SK-N-SH (cell line): ENCODE measurements at regions not wholly inside any gene's neighbourhood (a gene's known extent, or its start where the extent isn't known, plus 50 kb on each side); places are given as distances from the start of the nearest gene placed in this dataset.

Experiments
- CTCF ChIA-PET: fragments of 300-600, 350-600 bp; formaldehyde crosslinking; extraction: SDS; loops from one replicate; lab custom pipeline; 2021; lab: Yijun Ruan, JAX
- POLR2A ChIA-PET: fragments of 350-600 bp; sonication (Branson Sonifier 250); formaldehyde crosslinking; extraction: SDS; loops from one replicate; lab custom pipeline; 2020; ENCODE audit warnings: antibody characterized with exemption, inconsistent platforms; lab: Yijun Ruan, JAX
- DNase-seq: peaks from one replicate; pipeline ENCODE4 v3.0.0; 2012
- H2AFZ ChIP-seq: fragments of 200-600 bp; sonication (generic); 2 replicates; pipeline ENCODE4 v1.8.1; 2016; ENCODE audit warnings: antibody characterized with exemption, mild to moderate bottlenecking, low read depth
- H3F3A ChIP-seq: fragments of 200-600 bp; sonication (generic); replicated peaks from 2 replicates; pipeline ENCODE3; 2016; ENCODE audit warnings: antibody characterized with exemption, mild to moderate bottlenecking; ENCODE audit not compliant: insufficient read depth
- H3K27ac ChIP-seq, 2 experiments: fragments of 200-500 bp in 1 of 2; fragments of 200-600 bp in 1 of 2; sonication (Bioruptor generic) in 1 of 2; sonication (generic), shearing (Covaris generic) in 1 of 2; 2 replicates each; pipeline versions ENCODE4 v1.5.1 to v1.6.1; 2014 to 2016; ENCODE audit warnings: low read depth in 2 of 2, inconsistent platforms in 1 of 2, low read length in 1 of 2, mild to moderate bottlenecking in 1 of 2, mixed read lengths in 1 of 2
- H3K27me3 ChIP-seq: fragments of 200-600 bp; sonication (generic), shearing (Covaris generic); 2 replicates; pipeline ENCODE4 v1.6.1; 2016; ENCODE audit warnings: mixed run types; ENCODE audit not compliant: insufficient read depth
- H3K36me3 ChIP-seq, 2 experiments: fragments of 200-500 bp in 1 of 2; fragments of 200-600 bp in 1 of 2; sonication (Bioruptor generic) in 1 of 2; sonication (generic) in 1 of 2; replicated peaks in 1 of 2; 2 replicates each; pipeline versions ENCODE3 to v1.5.1; 2014 to 2016; ENCODE audit warnings: low read length in 1 of 2, mild to moderate bottlenecking in 1 of 2; ENCODE audit not compliant: insufficient read depth in 2 of 2, control insufficient read depth in 1 of 2
- H3K4me1 ChIP-seq, 2 experiments: fragments of 200-500 bp in 1 of 2; fragments of 200-600 bp in 1 of 2; sonication (Bioruptor generic) in 1 of 2; sonication (generic), shearing (Covaris generic) in 1 of 2; 2 replicates each; pipeline versions ENCODE4 v1.5.1 to v1.6.1; 2014 to 2016; ENCODE audit warnings: low read depth in 1 of 2, low read length in 1 of 2, mixed run types in 1 of 2; ENCODE audit not compliant: insufficient read depth in 2 of 2, control insufficient read depth in 1 of 2
- H3K4me2 ChIP-seq: fragments of 200-600 bp; sonication (generic), shearing (Covaris generic); 2 replicates; pipeline ENCODE4 v1.6.1; 2017; ENCODE audit warnings: mixed run types
- H3K4me3 ChIP-seq, 2 experiments: fragments of 200-500 bp in 1 of 2; fragments of 200-600 bp in 1 of 2; sonication (Bioruptor generic) in 1 of 2; sonication (generic), shearing (Covaris generic) in 1 of 2; 2 replicates each; pipeline versions ENCODE4 v1.5.1 to v1.8.1; 2014 to 2016; ENCODE audit warnings: low read depth in 2 of 2, inconsistent platforms in 1 of 2, low read length in 1 of 2, mild to moderate bottlenecking in 1 of 2, mixed read lengths in 1 of 2, moderate library complexity in 1 of 2
- H3K79me2 ChIP-seq: fragments of 200-600 bp; sonication (generic); 2 replicates; pipeline ENCODE4 v1.8.1; 2017; ENCODE audit warnings: mild to moderate bottlenecking; ENCODE audit not compliant: insufficient read depth
- H3K9ac ChIP-seq: fragments of 200-600 bp; sonication (generic); 2 replicates; pipeline ENCODE4 v1.6.1; 2017; ENCODE audit warnings: mixed run types
- H3K9me2 ChIP-seq: fragments of 200-600 bp; sonication (generic); 2 replicates; pipeline ENCODE4 v1.6.1; 2017; ENCODE audit warnings: mixed run types
- H3K9me3 ChIP-seq: fragments of 200-600 bp; sonication (generic); 2 replicates; pipeline ENCODE4 v1.6.1; 2017; ENCODE audit warnings: mixed run types, mild to moderate bottlenecking, moderate library complexity
- H4K20me1 ChIP-seq: fragments of 200-600 bp; sonication (generic); 2 replicates; pipeline ENCODE4 v1.6.1; 2017; ENCODE audit warnings: mild to moderate bottlenecking, mixed run types; ENCODE audit not compliant: insufficient read depth
- CTCF ChIP-seq: fragments of 200-600 bp; sonication (generic); IDR thresholded peaks from 2 replicates; pipeline ENCODE4 v1.6.1; 2017; ENCODE audit warnings: antibody characterized with exemption, mild to moderate bottlenecking, moderate library complexity
- ELF1 ChIP-seq: IDR thresholded peaks from 2 replicates; pipeline ENCODE4 v1.4.0; 2012
- EP300 ChIP-seq, 2 experiments: IDR thresholded peaks; 2 replicates each; pipeline versions ENCODE4 v1.4.0 to v1.6.1; 2012; ENCODE audit warnings: borderline replicate concordance in 1 of 2, low read depth in 1 of 2, low read length in 1 of 2
- FOXJ3 ChIP-seq: sonication (generic); formaldehyde crosslinking; IDR thresholded peaks from 2 replicates; pipeline ENCODE4 v1.5.1; 2020; ENCODE audit warnings: mild to moderate bottlenecking, missing genetic modification reagents
- GATA2 ChIP-seq: sonication (generic); formaldehyde crosslinking; IDR thresholded peaks from 2 replicates; pipeline ENCODE4 v1.5.0; 2020; ENCODE audit warnings: mild to moderate bottlenecking, missing genetic modification reagents
- IRF3 ChIP-seq: fragments of 150-350 bp; IDR thresholded peaks from 2 replicates; pipeline ENCODE4 v1.6.1; 2016; ENCODE audit warnings: mild to moderate bottlenecking, low read depth, low read length
- JUND ChIP-seq: IDR thresholded peaks from 2 replicates; pipeline ENCODE4 v1.4.0; 2012
- MAX ChIP-seq: IDR thresholded peaks from 2 replicates; pipeline ENCODE4 v1.4.0; 2012; ENCODE audit warnings: low read depth
- MEF2A ChIP-seq: IDR thresholded peaks from 2 replicates; pipeline ENCODE4 v1.4.0; 2012; ENCODE audit warnings: low read depth, borderline replicate concordance
- MXI1 ChIP-seq: IDR thresholded peaks from 2 replicates; pipeline ENCODE4 v1.6.1; 2012; ENCODE audit warnings: mild to moderate bottlenecking, low read depth, low read length, improper control_type of control experiment
- NFIC ChIP-seq: IDR thresholded peaks from 2 replicates; pipeline ENCODE4 v1.4.0; 2012; ENCODE audit warnings: borderline replicate concordance
- POLR2AphosphoS5 ChIP-seq: IDR thresholded peaks from 2 replicates; pipeline ENCODE4 v1.6.1; 2012; ENCODE audit warnings: low read depth, low read length
- RAD21 ChIP-seq: IDR thresholded peaks from 2 replicates; pipeline ENCODE4 v1.6.1; 2012; ENCODE audit warnings: mild to moderate bottlenecking, low read length
- REST ChIP-seq: IDR thresholded peaks from 2 replicates; pipeline ENCODE4 v1.6.1; 2012; ENCODE audit warnings: mild to moderate bottlenecking, low read depth, low read length, moderate library complexity
- RFX5 ChIP-seq: IDR thresholded peaks from 2 replicates; pipeline ENCODE4 v1.6.1; 2012; ENCODE audit warnings: mild to moderate bottlenecking, improper control_type of control experiment, low read length
- SIN3A ChIP-seq: IDR thresholded peaks from 2 replicates; pipeline ENCODE4 v1.6.1; 2012; ENCODE audit warnings: low read depth, mild to moderate bottlenecking, low read length, moderate library complexity, borderline replicate concordance
- TAF1 ChIP-seq: IDR thresholded peaks from 2 replicates; pipeline ENCODE4 v1.6.1; 2012; ENCODE audit warnings: low read depth, mild to moderate bottlenecking, low read length, moderate library complexity, borderline replicate concordance
- TCF12 ChIP-seq: IDR thresholded peaks from 2 replicates; pipeline ENCODE4 v1.4.0; 2012
- YY1 ChIP-seq: IDR thresholded peaks from 2 replicates; pipeline ENCODE4 v1.4.0; 2012; ENCODE audit warnings: low read depth, mild to moderate bottlenecking
- WGBS: methylation state at CpG from one replicate; pipeline ENCODE4 v1.1.6; 2017; ENCODE audit warnings: low lambda C conversion rate; 5-methylcytosine and 5-hydroxymethylcytosine counted together

GRCh38 chr3:81416812-81417211 is 344.6 kb downstream of the GBE1 start:
- no peaks in the 10 kb centered on the region for H3K79me2 ChIP-seq
- 92% methylated on average over 2 of the region's 2 CpGs for WGBS
- no peak overlapping the region for H2AFZ ChIP-seq
- H3K9me2 ChIP-seq = no peaks in the 10 kb centered on the region
- ChIA-PET CTCF (no interaction called here), POLR2A (no interaction called here)
- no peak for DNase-seq
- H3K4me2 ChIP-seq = no peak overlapping the region
- no peaks in the 10 kb centered on the region for H3K36me3 ChIP-seq
- H3K27ac ChIP-seq = no peak overlapping the region
- TF ChIP-seq ELF1 (no peak), MAX (no peak), FOXJ3 (CRISPR knock-in tag) (no peak), EP300 (IDR thresholded peaks at IDR 0.05; ENCODE audit: borderline replicate concordance in 1 of 2, low read depth in 1 of 2, low read length in 1 of 2) (no peak), TAF1 (no peak), POLR2AphosphoS5 (no peak), JUND (no peak), NFIC (no peak), MXI1 (no peak), MEF2A (no peak), TCF12 (no peak), SIN3A (no peak), REST (no peak), GATA2 (CRISPR knock-in tag) (no peak), RAD21 (no peak), YY1 (no peak), RFX5 (no peak), IRF3 (no peak), CTCF (no peak)
- H3K9me3 ChIP-seq = no peaks in the 10 kb centered on the region
- H3K4me1 ChIP-seq = no peaks in the 10 kb centered on the region
- H3F3A ChIP-seq = no peaks in the 10 kb centered on the region
- no peaks in the 10 kb centered on the region for H3K27me3 ChIP-seq
- H4K20me1 ChIP-seq = no peaks in the 10 kb centered on the region
- H3K9ac ChIP-seq = no peak overlapping the region
- no peak overlapping the region for H3K4me3 ChIP-seq
